ENCODE measurements at regions not wholly inside any gene's neighbourhood (a gene's known extent, or its start where the extent isn't known, plus 50 kb on each side); places are given as distances from the start of the nearest gene placed in this dataset.

- TF ChIP-seq, protein P1, sequence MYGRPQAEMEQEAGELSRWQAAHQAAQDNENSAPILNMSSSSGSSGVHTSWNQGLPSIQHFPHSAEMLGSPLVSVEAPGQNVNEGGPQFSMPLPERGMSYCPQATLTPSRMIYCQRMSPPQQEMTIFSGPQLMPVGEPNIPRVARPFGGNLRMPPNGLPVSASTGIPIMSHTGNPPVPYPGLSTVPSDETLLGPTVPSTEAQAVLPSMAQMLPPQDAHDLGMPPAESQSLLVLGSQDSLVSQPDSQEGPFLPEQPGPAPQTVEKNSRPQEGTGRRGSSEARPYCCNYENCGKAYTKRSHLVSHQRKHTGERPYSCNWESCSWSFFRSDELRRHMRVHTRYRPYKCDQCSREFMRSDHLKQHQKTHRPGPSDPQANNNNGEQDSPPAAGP (tag by site-specific recombination; IDR thresholded peaks at IDR 0.05), result no peak
- TF ChIP-seq ZNF701 (tag by site-specific recombination; IDR thresholded peaks at IDR 0.05) (no peak), ZSCAN23 (tag by site-specific recombination; IDR thresholded peaks at IDR 0.05) (no peak), ZNF274 (IDR thresholded peaks at IDR 0.05; ENCODE audit: low read length) (no peak), ZNF274 (tag by site-specific recombination; IDR thresholded peaks at IDR 0.05; ENCODE audit: borderline replicate concordance) (no peak), ZFP41 (tag by site-specific recombination; IDR thresholded peaks at IDR 0.05; ENCODE audit: borderline replicate concordance) (no peak), ZNF621 (tag by site-specific recombination; IDR thresholded peaks at IDR 0.05) (no peak), ZBTB1 (tag by site-specific recombination; IDR thresholded peaks at IDR 0.05) (no peak), ZNF214 (tag by site-specific recombination; IDR thresholded peaks at IDR 0.05; ENCODE audit: borderline replicate concordance) (no peak)
- TF ChIP-seq, protein P2, sequence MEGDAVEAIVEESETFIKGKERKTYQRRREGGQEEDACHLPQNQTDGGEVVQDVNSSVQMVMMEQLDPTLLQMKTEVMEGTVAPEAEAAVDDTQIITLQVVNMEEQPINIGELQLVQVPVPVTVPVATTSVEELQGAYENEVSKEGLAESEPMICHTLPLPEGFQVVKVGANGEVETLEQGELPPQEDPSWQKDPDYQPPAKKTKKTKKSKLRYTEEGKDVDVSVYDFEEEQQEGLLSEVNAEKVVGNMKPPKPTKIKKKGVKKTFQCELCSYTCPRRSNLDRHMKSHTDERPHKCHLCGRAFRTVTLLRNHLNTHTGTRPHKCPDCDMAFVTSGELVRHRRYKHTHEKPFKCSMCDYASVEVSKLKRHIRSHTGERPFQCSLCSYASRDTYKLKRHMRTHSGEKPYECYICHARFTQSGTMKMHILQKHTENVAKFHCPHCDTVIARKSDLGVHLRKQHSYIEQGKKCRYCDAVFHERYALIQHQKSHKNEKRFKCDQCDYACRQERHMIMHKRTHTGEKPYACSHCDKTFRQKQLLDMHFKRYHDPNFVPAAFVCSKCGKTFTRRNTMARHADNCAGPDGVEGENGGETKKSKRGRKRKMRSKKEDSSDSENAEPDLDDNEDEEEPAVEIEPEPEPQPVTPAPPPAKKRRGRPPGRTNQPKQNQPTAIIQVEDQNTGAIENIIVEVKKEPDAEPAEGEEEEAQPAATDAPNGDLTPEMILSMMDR (tag by site-specific recombination; IDR thresholded peaks at IDR 0.05), result no peak
These were observed 338.0 kb upstream of the KCNH8 start for GRCh38 chr3:18810306-18810661.

Measured in HEK293 (cell line).